ENCODE measurements at regions not wholly inside any gene's neighbourhood (a gene's known extent, or its start where the extent isn't known, plus 50 kb on each side); places are given as distances from the start of the nearest gene placed in this dataset.

DNA sequence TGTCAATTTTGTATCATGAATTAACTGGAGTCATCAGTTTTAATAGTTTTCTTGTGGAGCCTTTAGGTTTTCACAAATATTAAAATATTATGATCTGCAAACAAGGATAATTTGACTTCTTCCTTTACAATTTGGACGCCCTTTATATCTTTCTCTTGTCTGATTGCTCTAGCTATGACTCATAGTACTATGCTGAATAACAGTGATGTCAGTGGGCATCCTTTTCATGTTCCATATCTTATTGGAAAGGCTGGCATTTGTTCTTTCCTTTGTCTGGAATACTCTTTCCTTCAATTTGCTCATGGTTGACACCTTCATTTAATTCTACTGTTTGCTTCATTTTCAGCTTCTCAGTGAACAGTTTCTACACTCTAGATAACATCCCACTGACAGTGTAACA, 1129.3 kb downstream of the SLITRK5 start:
- no peak for TF ChIP-seq NR2C2 (CRISPR knock-in tag; IDR thresholded peaks at IDR 0.05)
- TF ChIP-seq, protein P1, sequence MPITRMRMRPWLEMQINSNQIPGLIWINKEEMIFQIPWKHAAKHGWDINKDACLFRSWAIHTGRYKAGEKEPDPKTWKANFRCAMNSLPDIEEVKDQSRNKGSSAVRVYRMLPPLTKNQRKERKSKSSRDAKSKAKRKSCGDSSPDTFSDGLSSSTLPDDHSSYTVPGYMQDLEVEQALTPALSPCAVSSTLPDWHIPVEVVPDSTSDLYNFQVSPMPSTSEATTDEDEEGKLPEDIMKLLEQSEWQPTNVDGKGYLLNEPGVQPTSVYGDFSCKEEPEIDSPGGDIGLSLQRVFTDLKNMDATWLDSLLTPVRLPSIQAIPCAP (CRISPR knock-in tag; IDR thresholded peaks at IDR 0.05) = no peak
- TF ChIP-seq TCF7 (CRISPR knock-in tag; IDR thresholded peaks at IDR 0.05; ENCODE audit: low read depth) = no peak
